ENCODE measurements at regions not wholly inside any gene's neighbourhood (a gene's known extent, or its start where the extent isn't known, plus 50 kb on each side); places are given as distances from the start of the nearest gene placed in this dataset.

DNA sequence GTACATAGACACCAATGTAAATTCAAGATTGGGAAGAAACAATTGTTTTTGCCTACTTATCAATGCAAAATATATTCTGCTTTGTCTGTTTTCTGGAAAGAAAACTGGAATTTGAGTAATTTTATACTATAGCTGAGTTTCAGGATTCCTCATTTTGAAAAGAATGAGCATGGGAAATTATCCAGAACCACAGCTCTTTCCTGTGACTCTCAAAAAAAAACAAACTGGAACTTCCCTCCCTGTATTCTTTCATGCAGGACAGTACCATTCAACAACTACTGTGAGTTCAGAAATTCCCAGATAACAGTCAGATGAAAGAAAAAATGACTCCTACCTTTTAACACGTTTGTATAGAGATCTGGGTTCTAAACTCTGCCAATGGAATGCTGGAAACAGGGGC lies 372.4 kb downstream of the TGFB2 start:
- no peak for TF ChIP-seq CTCF (IDR thresholded peaks at IDR 0.05; ENCODE audit: low read length)
- TF ChIP-seq EZH2 (optimal IDR thresholded peaks at IDR 0.05; ENCODE audit: low read depth, low read length): no peak

Data from MM.1S (cell line).